ENCODE measurements at regions not wholly inside any gene's neighbourhood (a gene's known extent, or its start where the extent isn't known, plus 50 kb on each side); places are given as distances from the start of the nearest gene placed in this dataset.
"Not testable (repeated sequence)": the region's sequence is repeated elsewhere in the genome, so short reads cannot be mapped to it uniquely, and the experiment has no call there.

DNA sequence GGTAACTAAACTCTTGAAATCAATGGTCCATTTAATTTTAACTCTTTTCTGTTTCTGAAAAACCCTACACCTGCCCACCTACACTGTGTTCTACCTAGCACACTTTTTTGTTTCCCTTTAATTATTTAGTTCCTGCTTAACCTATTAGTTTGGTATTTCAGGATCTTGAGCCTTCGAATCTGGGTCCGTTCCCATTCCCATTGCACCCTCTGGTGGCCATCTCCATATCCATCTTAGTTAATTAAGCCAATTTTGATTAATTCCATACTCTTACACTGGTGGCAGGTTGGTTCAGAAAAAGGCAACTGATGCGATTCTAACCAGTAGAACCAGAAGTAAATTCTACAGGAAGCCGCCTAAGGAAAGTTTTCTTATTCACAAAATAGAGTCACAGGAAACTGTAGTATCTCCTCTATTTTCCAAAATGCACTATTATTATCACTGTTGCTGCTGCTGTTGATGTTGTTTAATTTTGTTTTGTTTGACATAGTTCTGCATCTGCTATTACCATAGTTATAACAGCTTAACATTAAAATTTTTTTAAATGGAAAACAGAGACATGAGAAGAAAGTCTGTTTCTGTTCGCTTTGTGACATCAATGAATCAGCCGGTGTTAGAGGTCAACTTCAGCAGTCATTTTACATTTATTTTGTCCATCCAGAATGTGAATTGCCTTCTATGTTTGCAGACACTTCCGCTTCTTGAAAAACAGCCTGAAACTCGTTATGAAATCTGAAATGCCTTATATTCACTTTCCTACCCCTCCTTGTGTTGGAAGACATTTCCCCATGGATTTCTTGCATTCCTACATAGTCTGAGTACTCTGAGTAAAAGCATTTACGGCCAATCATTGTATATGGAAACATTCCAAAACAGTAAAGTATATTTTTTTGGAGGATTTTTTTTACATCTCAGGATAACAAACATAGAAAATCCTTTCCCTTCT is 115.5 kb upstream of the NCAM2 start:
- DNase-seq (ENCODE audit: low read depth, low spot score) = no peak

DNA sequence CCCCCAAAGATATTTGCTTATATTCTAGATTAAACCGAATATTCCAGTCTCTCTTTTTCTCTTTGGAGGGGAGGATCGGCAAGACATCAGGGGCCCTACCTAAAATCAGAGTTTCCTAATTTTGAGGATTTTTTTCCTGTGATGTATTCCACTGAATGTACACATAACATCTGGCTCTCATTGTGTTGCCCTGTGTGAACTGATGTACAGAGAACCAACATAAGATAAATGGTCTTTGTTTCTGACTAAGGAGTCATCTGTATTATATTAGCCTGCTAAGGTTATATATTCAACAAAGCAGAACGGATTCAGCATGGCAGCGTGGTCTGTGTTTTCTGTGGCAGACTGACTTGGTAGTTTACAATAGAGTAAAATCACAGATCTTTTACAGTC is 114.8 kb upstream of the NCAM2 start:
- DNase-seq (ENCODE audit: low read depth, low spot score) = no peak

DNA sequence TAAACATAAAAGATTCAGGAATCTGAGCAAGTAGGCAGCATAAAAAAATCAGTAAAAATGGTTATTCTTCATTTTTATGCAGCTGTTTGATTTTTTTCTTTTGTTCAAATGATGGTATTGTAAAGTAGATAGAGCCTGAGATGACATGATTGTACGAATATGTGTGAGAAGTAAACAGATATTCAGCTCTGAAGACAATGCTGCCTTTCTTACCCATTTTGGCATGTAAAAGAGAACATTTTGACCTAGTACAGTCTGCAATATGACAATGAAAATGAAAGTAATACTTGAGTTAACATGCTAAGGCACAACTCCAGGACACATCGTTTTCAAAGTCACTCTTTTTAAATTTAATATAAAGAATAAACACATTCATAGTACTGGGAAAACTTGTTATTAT is 95.7 kb upstream of the NCAM2 start:
- DNase-seq (ENCODE audit: low read depth, low spot score) = no peak

DNA sequence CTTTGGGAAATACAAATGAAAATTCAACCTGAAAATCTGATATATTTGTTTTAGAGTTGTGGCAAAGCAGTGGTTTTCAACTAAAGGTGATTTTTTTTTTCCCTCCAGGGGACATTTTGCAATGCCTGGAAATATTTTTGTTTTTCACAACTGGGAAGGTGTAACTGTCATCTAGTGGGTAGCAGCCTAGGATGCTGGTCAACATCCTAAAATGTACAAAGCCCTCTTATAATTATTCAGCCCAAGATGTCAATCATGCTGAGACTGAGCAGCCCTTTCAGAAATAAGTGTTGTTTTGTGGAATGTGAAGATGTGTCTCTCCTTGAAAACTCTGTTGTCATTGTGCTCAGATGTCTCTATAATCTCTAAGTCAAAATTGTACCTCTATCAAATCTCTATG is 95.2 kb upstream of the NCAM2 start:
- no peak for DNase-seq (ENCODE audit: low read depth, low spot score)

DNA sequence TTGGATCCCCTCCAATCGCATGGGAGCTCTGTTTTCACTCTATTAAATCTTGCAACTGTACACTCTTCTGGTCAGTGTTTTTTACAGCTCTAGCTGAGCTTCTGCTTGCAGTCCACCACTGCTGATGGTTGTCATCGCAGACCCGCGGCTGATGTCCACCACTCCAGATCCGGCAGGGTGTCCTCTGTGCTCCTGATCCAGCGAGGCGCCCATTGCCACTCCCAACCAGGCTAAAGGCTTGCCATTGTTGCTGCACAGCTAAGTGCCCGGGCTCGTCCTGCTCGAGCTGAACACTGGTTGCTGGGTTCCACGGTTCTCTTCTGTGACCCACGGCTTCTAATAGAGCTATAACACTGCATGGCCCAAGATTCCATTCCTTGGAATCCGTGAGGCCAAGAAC is 70.7 kb upstream of the NCAM2 start:
- not testable (repeated sequence) for DNase-seq (ENCODE audit: low read depth, low spot score)

DNA sequence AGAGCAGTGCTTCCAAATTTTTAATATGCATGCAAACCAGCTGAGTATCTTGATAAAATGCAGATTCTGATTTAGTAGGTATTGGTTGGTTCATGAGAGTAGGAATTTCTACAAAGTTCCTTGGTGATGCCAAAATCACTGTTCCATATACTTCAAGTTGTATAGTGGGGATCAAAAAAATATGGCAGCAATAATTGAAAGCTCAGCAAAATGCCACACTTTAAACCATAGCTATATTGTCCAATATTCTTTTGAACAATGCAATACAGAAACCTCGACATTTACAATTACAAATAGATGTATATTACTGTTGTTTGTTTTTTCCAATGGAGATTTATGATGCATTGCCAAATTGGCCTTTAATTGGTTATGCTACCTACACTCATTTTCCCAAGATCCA is 55.7 kb upstream of the NCAM2 start:
- no peak for DNase-seq (ENCODE audit: low read depth, low spot score)

DNA sequence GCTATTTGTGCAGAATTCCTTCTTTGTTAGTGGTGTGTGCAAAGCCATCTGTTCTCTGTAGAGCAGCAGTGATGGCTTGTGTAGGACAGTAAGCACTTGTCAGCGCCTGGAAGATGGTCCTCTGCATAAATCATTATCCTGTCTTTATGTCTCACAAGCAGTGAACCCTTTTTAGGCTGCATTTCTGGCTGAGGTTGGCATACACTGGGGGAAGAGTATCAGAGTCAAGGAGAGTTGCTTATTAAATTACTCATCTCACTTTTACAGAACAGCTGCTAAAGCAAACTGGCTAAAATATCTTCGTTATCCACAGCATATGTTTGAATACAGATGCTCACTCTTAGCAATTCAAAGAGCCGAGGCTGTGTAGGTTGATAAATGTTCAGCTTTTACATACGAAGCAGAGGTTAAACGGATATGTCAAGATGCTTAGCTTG is 54.6 kb upstream of the NCAM2 start:
- DNase-seq (ENCODE audit: low read depth, low spot score) = no peak

DNA sequence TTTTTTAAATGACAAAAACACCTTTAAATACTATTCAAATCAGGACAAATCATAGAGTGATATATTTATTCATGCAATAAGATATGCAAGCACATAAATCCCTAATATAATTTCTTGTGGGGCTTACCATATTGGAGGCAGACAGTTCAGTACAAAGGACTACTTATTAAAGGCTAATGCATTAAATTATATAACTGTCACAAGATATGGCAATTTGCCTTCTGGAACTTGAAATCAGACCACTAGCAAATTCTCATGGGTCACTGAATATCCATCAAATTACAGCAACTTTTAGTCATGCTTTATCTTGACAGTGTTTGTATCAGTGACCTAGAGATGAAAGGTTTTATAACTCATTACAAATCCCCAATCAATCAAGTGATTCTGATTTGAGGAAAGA is 54.1 kb upstream of the NCAM2 start:
- no peak for DNase-seq (ENCODE audit: low read depth, low spot score)

DNA sequence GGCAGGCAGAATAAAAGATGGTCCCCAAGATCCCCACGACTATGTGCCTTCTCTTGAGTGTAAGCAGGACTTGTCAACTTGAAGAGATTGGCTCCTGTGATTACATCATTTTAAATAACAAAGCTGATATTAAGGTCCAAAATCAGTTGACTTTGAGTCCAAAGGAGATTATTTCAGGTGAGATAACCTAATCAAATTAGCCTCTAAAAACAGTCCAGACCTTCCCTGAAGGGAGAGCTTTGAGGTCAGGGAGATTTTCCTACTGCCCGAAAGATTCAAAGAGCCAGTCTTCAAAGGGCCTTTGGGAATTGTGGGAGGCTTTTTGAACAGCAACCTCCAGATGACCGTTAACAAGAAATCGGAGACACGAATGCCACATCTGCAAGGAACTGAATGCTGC is 51.5 kb upstream of the NCAM2 start:
- no peak for DNase-seq (ENCODE audit: low read depth, low spot score)
